HG03460 (cell line): ENCODE measurements at regions not wholly inside any gene's neighbourhood (a gene's known extent, or its start where the extent isn't known, plus 50 kb on each side); places are given as distances from the start of the nearest gene placed in this dataset.

ENCODE experiments used
- ATAC-seq: cut with Tn5 transposase; IDR thresholded peaks from one replicate; pipeline ENCODE4 v1.9.1; 2021; ENCODE audit not compliant: unreplicated experiment

GRCh38 chr4:157977086-157977485 lies 195.7 kb downstream of the GASK1B start:
- no peak for ATAC-seq

- no peak for ATAC-seq
Measured at GRCh38 chr4:157973297-157973696, 199.5 kb downstream of the GASK1B start.

- ATAC-seq: no peak
Measured at GRCh38 chr4:157964463-157964862, 208.4 kb downstream of the GASK1B start.

- ATAC-seq: no peak
Measured at GRCh38 chr4:157961229-157961990, 211.4 kb downstream of the GASK1B start.

- no peak for ATAC-seq
Measured at GRCh38 chr4:157957905-157958304, 214.9 kb downstream of the GASK1B start.

- ATAC-seq: no peak
Measured at GRCh38 chr4:157942017-157942416, 230.8 kb downstream of the GASK1B start.

GRCh38 chr4:157934151-157934550 lies 238.7 kb downstream of the GASK1B start:
- ATAC-seq: no peak

- ATAC-seq: no peak
Measured at GRCh38 chr4:157932936-157933335, 239.9 kb downstream of the GASK1B start.

- no peak for ATAC-seq
Measured at GRCh38 chr4:157929486-157929885, 243.3 kb downstream of the GASK1B start.

- no peak for ATAC-seq
Measured at GRCh38 chr4:157918036-157918832, 254.6 kb downstream of the GASK1B start.

GRCh38 chr4:157912212-157912611 lies 260.6 kb downstream of the GASK1B start:
- no peak for ATAC-seq

GRCh38 chr4:157911662-157912061 lies 261.2 kb downstream of the GASK1B start:
- ATAC-seq: no peak

- no peak for ATAC-seq
Measured at GRCh38 chr4:157908691-157909090, 264.1 kb downstream of the GASK1B start.

- ATAC-seq: no peak
Measured at GRCh38 chr4:157908031-157908430, 264.8 kb downstream of the GASK1B start.

GRCh38 chr4:157907226-157907946 lies 265.4 kb downstream of the GASK1B start:
- no peak for ATAC-seq

- no peak for ATAC-seq
Measured at GRCh38 chr4:157898836-157899605, 273.8 kb downstream of the GASK1B start.

- ATAC-seq: no peak
Measured at GRCh38 chr4:157897855-157898370, 274.9 kb downstream of the GASK1B start.

- no peak for ATAC-seq
Measured at GRCh38 chr4:157896726-157897125, 276.1 kb downstream of the GASK1B start.

- no peak for ATAC-seq
Measured at GRCh38 chr4:157895205-157895604, 277.6 kb downstream of the GASK1B start.

- ATAC-seq: no peak
Measured at GRCh38 chr4:157889788-157890187, 283.0 kb downstream of the GASK1B start.

GRCh38 chr4:157888281-157888680 lies 284.5 kb downstream of the GASK1B start:
- no peak for ATAC-seq
